HT-29 (cell line): ENCODE measurements at regions not wholly inside any gene's neighbourhood (a gene's known extent, or its start where the extent isn't known, plus 50 kb on each side); places are given as distances from the start of the nearest gene placed in this dataset.
"Not testable (repeated sequence)": the region's sequence is repeated elsewhere in the genome, so short reads cannot be mapped to it uniquely, and the experiment has no call there.

Experiments used
- DNase-seq: peaks from one replicate; pipeline ENCODE4 v3.0.0-alpha.2; 2015; ENCODE audit warnings: low spot score

- no peak for DNase-seq
Observed at GRCh38 chr5:67581203-67581602, 384.6 kb upstream of the CD180 start.

DNA sequence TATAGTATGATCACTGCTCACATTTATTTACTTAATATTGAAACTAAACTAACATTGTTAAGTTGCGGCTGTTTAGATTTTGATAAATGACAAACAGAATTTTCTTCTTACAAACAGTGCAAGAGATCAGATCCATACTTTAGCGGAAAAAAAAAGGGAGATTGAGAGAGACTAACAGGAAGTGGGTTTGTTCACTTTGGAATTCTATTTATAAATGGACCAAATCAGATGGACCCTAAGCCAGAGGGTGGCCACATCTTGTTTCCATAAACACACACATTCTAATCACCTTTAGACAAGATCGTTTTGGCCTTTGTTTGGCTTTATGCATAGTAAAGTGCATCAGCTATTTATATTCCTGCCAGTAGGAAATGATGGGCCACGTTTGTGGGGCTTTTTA lies 381.4 kb upstream of the CD180 start:
- DNase-seq, result no peak

- DNase-seq, result no peak
Observed at GRCh38 chr5:67577424-67577823, 380.8 kb upstream of the CD180 start.

GRCh38 chr5:67576112-67576511 lies 379.5 kb upstream of the CD180 start:
- DNase-seq, result no peak

- no peak for DNase-seq
Observed at GRCh38 chr5:67575087-67575486, 378.5 kb upstream of the CD180 start.

GRCh38 chr5:67561151-67561932 lies 364.7 kb upstream of the CD180 start:
- DNase-seq, result no peak

- no peak for DNase-seq
Observed at GRCh38 chr5:67552773-67553172, 356.2 kb upstream of the CD180 start.

GRCh38 chr5:67549947-67550346 lies 353.3 kb upstream of the CD180 start:
- DNase-seq, result no peak

- DNase-seq, result no peak
Observed at GRCh38 chr5:67549296-67549618, 352.7 kb upstream of the CD180 start.

DNA sequence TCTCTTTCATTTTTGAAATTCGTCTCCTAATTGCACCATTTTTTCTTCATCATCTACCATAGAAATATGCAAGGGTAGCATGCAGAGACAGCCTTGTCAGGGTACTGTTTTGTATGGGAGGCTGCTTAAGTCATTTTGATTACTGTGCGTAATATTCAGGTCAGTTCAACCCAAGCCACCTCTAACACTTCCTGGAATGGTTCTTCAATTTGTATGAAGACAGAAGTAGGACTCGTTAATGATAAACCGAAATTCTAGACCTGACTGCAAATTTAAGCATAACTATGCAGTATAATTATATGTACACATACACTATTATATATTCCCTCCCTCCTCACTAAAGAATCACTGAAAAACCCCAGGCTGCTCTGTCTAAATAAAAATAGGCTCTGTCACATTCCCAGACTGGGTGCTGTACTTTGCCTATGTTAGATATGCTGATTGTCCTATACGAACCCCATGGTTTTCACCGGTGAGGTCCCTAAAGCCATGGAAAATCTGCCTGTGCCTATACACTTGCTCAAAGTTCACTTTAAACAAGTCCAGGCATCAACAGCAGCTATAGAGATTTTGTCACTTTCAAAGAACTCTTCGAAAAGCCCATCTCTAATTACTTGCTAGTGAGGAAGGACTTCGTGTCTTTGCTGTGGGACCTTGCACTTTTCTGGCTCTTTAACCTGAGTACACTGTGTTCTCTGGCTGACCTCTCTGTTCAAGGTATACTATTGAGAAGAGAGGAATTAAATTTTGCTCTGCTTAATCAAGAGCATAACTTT lies 352.1 kb upstream of the CD180 start:
- no peak for DNase-seq

DNA sequence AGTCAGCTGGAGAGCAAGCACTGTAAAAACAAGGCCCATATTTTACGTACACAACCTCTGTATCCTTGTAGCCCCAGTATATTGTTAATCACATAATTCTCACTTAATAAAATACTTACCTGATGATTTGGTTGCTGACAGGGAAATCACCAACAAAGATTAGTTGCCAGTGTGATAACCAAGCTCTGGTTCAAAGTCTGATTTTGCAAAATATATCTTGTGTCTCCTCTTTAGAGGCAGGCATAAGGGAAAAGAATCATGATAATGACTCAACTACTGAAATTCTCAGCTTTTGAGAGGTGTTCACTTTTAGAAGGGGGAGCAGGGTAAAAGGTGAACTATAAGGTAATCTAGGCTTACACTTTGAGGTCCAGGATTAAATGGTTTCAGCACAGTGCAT lies 351.1 kb upstream of the CD180 start:
- no peak for DNase-seq

DNA sequence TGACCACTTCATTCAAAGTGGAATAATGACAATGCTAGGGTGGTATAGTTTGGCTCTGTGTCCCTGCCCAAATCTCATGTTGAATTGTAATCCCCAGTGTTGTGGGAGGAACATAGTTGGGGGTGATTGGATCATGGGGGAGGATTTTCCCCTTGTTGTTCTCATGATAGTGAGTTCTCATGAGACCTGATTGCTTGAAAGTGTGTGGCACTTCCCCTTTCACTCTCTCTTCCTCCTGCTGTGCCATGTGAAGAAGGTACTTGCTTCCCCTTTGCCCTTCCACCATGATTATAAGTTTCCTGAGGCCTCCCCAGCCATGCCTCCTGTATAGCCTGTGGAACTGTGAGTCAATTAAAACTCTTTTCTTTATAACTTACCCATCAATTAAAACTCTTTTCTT lies 348.3 kb upstream of the CD180 start:
- DNase-seq, result not testable (repeated sequence)

GRCh38 chr5:67543720-67544270 lies 347.2 kb upstream of the CD180 start:
- no peak for DNase-seq

DNA sequence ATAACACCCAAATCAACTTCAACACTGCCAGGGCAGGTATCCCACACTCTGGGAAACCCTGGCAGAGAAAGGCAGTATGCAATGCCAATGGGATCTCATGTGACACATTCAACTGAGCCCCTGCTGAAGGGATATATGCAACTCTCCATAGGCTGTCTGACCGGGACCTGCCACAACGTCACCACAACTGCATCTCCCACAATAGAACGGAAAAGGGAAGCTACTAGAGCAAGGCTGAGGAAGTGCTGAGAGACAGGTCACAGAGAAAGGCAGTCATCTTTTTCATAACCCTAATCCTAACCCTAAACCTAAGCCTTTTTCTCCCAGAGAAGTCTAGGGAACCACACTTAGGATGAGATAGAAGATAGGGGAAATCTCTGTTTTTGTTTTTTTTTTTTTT lies 345.9 kb upstream of the CD180 start:
- DNase-seq, result no peak

GRCh38 chr5:67541875-67542274 lies 345.3 kb upstream of the CD180 start:
- DNase-seq, result no peak

DNA sequence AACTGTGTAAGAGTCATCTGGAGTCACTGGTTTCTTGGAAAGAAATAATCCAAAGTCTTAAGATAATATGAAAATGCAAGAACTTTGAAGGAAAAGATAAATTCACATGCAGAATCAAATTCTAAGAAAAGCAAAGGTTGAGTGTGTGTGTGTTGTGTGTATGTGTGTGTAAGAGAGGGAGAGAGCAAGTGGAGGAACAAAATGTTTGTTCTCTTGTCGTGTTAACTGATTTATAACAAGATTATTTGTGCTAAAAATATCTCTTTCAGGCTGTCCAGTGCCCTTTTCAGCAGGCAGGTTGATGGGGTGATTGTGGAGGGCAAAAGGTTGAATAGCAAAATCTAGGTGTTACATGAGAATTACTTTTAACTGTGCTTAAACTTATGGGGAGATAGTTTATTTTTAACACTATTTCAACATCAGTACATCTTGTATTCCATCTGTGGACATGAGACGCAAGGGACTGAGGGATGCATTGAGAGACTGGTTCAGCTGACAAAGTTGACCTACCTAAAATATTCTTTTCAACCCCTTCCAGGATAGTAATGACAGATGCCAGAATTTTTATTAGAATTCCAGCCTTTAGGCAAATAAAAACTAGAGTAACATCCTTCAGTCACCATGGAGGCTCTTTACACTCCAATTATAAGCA lies 342.4 kb upstream of the CD180 start:
- DNase-seq, result no peak

DNA sequence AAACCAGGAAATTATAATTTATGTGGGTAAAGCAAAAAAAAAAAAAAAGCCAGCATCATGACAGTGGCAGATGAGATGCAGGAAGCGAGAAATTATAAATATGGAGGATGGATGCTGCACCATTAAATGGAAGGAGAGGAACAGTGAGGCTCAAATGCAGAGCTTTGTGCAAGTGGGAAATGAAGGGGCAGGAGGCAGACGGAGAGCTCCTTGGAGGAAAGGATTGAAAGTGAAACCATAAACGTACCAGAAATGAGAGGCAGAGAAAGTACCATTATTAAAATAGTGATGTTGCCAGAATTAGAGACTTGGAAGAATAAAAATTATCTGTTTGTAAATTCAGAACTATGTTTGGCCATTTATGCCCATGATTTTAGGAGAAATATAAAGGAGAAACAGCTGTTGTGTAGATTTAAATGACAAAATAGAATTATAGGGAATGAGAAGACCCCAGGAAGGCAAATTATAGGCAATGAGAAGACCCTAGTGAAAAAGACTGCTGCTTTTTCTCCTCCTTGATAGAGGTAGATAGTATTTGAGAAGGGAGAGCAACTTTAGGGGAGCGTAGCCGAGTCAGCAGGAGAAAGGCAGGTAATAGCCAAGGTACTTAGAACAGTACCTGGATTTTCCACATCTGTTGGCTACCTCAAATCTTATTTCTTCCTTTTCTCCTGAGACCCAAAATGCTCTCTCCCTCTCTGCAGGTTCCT lies 341.0 kb upstream of the CD180 start:
- DNase-seq, result no peak

- no peak for DNase-seq
Observed at GRCh38 chr5:67536866-67537265, 340.3 kb upstream of the CD180 start.

DNA sequence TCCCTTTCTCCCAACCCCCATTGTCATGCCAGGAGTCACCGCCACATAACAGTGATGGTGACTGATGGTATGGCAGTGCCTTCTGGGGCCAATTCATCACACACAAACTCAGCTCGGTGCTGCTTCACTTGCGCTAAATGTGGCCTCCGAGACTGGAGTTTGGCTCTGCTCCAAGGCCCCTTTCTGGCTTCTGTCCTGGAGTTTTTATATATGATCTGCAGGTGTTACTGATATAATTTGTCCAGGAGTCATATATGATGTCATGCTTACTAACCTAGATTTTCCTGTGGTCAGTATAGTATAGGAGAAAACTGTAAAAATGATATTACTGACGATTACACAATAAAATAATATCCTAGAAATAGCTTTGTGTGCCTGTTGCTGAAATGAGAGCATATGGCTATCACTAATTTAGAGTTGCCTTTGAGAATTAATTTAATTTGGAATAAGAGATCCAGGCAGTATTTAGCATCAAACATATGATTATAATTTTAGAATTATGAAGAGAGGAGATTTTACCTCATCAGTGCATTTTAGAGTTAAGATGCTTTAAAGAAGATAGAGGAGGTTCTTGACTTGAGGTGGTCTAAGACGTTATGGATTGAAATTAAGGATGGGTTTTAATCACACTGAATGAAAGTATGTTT lies 334.1 kb upstream of the CD180 start:
- DNase-seq, result no peak

GRCh38 chr5:67528953-67529352 lies 332.4 kb upstream of the CD180 start:
- DNase-seq, result no peak

GRCh38 chr5:67526793-67527192 lies 330.2 kb upstream of the CD180 start:
- no peak for DNase-seq
